Breast epithelium (tissue), 4 donors: ENCODE measurements at regions not wholly inside any gene's neighbourhood (a gene's known extent, or its start where the extent isn't known, plus 50 kb on each side); places are given as distances from the start of the nearest gene placed in this dataset.
"Not testable (repeated sequence)": the region's sequence is repeated elsewhere in the genome, so short reads cannot be mapped to it uniquely, and the experiment has no call there.

Experiments used
- DNase-seq, 2 donors: peaks; one replicate each; pipeline ENCODE4 v3.0.0-alpha.2; 2019; ENCODE audit warnings: low spot score in 2 of 2
- H3K27ac ChIP-seq, 2 donors: fragments of 200-600 bp; sonication (generic) in 1 of 2; one replicate each; pipeline ENCODE4 v1.5.1; 2016 to 2019; ENCODE audit warnings: mild to moderate bottlenecking in 1 of 2
- H3K27me3 ChIP-seq, 2 donors: fragments of 200-600 bp; sonication (generic) in 1 of 2; one replicate each; pipeline versions ENCODE4 v1.5.1 to v1.6.0; 2017 to 2019; ENCODE audit warnings: control low read depth in 1 of 2, mild to moderate bottlenecking in 1 of 2
- H3K36me3 ChIP-seq: fragments of 200-600 bp; one replicate; pipeline ENCODE4 v1.5.1; 2019
- H3K4me1 ChIP-seq, 2 donors: fragments of 200-600 bp; sonication (generic); one replicate each; pipeline ENCODE4 v1.5.1; 2016 to 2019; ENCODE audit warnings: control low read depth in 1 of 2
- H3K4me3 ChIP-seq, 3 donors: fragments of 200-600 bp; sonication (generic); 1 replicate in 2 of 3; 2 replicates in 1 of 3; pipeline ENCODE4 v1.5.1; 2016 to 2019; ENCODE audit warnings: mild to moderate bottlenecking in 3 of 3, moderate library complexity in 2 of 3
- H3K9me3 ChIP-seq, 2 donors: fragments of 200-600 bp; sonication (generic) in 1 of 2; one replicate each; pipeline ENCODE4 v1.5.1; 2016 to 2019; ENCODE audit warnings: control low read depth in 1 of 2
- CTCF ChIP-seq, 3 donors: fragments of 450-650 bp; IDR thresholded peaks; one replicate each; pipeline ENCODE4 v1.5.1; 2016 to 2017; ENCODE audit warnings: antibody characterized with exemption in 3 of 3, mild to moderate bottlenecking in 3 of 3, moderate library complexity in 3 of 3
- POLR2A ChIP-seq: fragments of 450-650 bp; IDR thresholded peaks from one replicate; pipeline ENCODE4 v1.6.1; 2016; ENCODE audit warnings: antibody characterized with exemption, mild to moderate bottlenecking, moderate library complexity
- POLR2AphosphoS5 ChIP-seq, 3 donors: sonication (generic); formaldehyde crosslinking; IDR thresholded peaks; one replicate each; pipeline ENCODE4 v1.6.1; 2017; ENCODE audit warnings: antibody characterized with exemption in 3 of 3
- intact Hi-C: fragments of 100-400 bp; cut with DNase I; formaldehyde crosslinking; loops from one replicate; pipeline ENCODE4 v1.15.1; 2023; ENCODE audit warnings: low total_unique reads

GRCh38 chr6:77097940-77098339 is 365.4 kb downstream of the HTR1B start:
- no peak overlapping the region for H3K27ac ChIP-seq
- no peaks in the 10 kb centered on the region for H3K9me3 ChIP-seq
- H3K36me3 ChIP-seq = no peaks in the 10 kb centered on the region
- no peak for DNase-seq
- H3K4me1 ChIP-seq = no peaks in the 10 kb centered on the region
- no peak overlapping the region for H3K4me3 ChIP-seq
- H3K27me3 ChIP-seq = no peaks in the 10 kb centered on the region
- intact Hi-C loops = no loop called here
- TF ChIP-seq CTCF (IDR thresholded peaks at IDR 0.05) (no peak), POLR2AphosphoS5 (IDR thresholded peaks at IDR 0.05) (no peak), POLR2A (no peak)

- Histone ChIP-seq H3K36me3 (no peaks in the 10 kb centered on the region), H3K27ac (no peak overlapping the region), H3K9me3 (no peaks in the 10 kb centered on the region), H3K4me3 (no peak overlapping the region), H3K27me3 (no peaks in the 10 kb centered on the region), H3K4me1 (no peaks in the 10 kb centered on the region)
- DNase-seq = no peak
- TF ChIP-seq CTCF (IDR thresholded peaks at IDR 0.05) (no peak), POLR2AphosphoS5 (IDR thresholded peaks at IDR 0.05) (no peak), POLR2A (no peak)
- intact Hi-C loops = no loop called here
These were observed 367.2 kb downstream of the HTR1B start for GRCh38 chr6:77095936-77096627.

DNA sequence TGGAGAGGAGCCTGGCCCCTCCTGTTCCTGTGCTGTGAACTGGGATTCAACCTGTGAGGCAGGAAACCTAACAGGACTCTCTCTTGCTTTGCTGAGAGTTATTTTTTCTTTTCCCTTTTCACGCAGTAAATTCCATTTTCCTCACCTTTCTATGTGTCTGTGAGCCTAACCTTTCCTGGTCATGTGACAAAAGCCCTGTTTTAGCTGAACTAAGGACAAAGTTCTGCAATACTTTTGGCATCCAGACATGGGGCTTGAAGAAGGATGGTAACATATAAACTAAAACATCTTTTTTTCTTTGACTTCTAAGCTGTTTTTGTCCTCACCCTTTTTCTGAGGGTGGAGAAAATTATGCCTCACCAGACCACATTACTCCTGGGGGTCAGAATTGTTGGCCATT is 368.5 kb downstream of the HTR1B start:
- Histone ChIP-seq H3K27ac (no peak overlapping the region), H3K4me3 (no peak overlapping the region), H3K27me3 (no peaks in the 10 kb centered on the region), H3K36me3 (no peaks in the 10 kb centered on the region), H3K9me3 (no peaks in the 10 kb centered on the region), H3K4me1 (no peaks in the 10 kb centered on the region)
- TF ChIP-seq POLR2AphosphoS5 (IDR thresholded peaks at IDR 0.05) (no peak), POLR2A (no peak), CTCF (IDR thresholded peaks at IDR 0.05) (no peak)
- DNase-seq = no peak
- intact Hi-C loops = no loop called here

DNA sequence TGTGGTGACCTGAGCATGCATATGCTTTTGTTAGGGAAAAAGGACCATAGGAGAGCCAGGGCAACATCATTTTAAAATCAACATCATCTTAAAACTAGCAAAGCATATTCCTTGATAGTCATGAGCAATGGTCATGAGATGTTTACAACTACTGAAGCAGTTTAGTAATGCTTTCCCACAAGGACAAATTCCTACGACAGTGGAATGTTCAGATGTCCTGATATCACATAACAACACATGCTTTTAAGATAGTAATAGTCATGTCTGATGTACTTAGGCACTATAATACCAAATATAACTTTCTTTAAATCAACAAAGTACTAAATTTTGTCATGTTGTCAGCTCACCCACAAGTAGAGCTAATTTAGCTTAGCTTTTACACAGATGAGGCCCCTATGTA is 370.3 kb downstream of the HTR1B start:
- Histone ChIP-seq H3K27ac (no peak overlapping the region), H3K4me3 (no peak overlapping the region), H3K9me3 (no peaks in the 10 kb centered on the region), H3K36me3 (no peaks in the 10 kb centered on the region), H3K4me1 (no peaks in the 10 kb centered on the region), H3K27me3 (no peaks in the 10 kb centered on the region)
- TF ChIP-seq POLR2A (no peak), POLR2AphosphoS5 (IDR thresholded peaks at IDR 0.05) (no peak), CTCF (IDR thresholded peaks at IDR 0.05) (no peak)
- intact Hi-C loops = no loop called here
- no peak for DNase-seq

GRCh38 chr6:77089776-77090175 is 373.5 kb downstream of the HTR1B start:
- Histone ChIP-seq H3K27me3 (no peaks in the 10 kb centered on the region), H3K36me3 (no peaks in the 10 kb centered on the region), H3K4me3 (no peak overlapping the region), H3K27ac (no peak overlapping the region), H3K4me1 (no peaks in the 10 kb centered on the region), H3K9me3 (no peaks in the 10 kb centered on the region)
- TF ChIP-seq CTCF (IDR thresholded peaks at IDR 0.05) = no peak
- no peak for TF ChIP-seq POLR2A
- intact Hi-C loops = no loop called here
- DNase-seq = no peak

- H3K27ac ChIP-seq, DNase-seq, H3K9me3 ChIP-seq, intact Hi-C loops, H3K27me3 ChIP-seq, H3K36me3 ChIP-seq, H3K4me1 ChIP-seq, H3K4me3 ChIP-seq: not testable (repeated sequence)
These were observed 375.4 kb downstream of the HTR1B start for GRCh38 chr6:77087794-77088318.
